ENCODE measurements at regions not wholly inside any gene's neighbourhood (a gene's known extent, or its start where the extent isn't known, plus 50 kb on each side); places are given as distances from the start of the nearest gene placed in this dataset.
A peak's percentile ranks its signal among the peaks of the same experiment; 100 is the strongest.
"Not testable (repeated sequence)": the region's sequence is repeated elsewhere in the genome, so short reads cannot be mapped to it uniquely, and the experiment has no call there.

DNA sequence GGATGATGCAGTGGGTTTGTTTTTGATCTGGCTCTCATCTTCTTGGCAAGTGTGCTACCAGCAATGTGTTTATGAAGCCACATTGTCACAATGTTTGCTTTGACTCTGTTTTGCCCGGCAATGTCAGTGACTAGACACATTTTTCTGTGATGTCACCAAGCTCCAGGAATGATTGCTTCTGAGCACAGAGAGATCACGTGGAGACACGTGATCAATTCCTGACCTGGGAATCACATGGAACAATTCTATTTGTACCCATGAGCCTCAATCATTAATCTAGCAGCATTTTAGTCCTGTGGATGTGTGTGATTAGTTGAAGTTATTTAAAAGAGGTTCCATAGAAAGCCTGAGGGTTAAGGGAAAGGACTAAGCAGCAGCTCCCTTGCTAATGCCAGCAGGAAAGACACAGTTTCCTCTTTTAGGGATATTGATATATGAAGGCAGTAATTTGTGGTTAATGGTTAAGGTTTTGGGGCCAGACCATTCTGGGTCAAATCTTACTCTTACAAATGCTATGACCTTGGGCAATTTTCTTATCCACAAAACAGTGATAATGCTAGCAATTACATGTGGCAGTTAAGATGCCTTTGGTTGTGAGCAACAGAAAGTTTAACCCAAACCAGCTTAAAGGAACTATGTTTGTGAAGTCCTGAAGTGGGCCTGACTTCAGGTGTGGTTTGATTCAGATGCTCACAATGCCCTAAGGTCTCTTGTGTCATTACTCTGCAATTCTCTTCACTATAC lies 59.0 kb downstream of the FASLG start:
- Mint-ChIP-seq H3K4me1 (peaks cover 57% of the 10 kb centered on the region), H3K9me3 (no peaks in the 10 kb centered on the region), H3K4me3 (no peak overlapping the region), H3K27ac (peak overlapping the region; percentile 32), H3K36me3 (ENCODE audit: low read depth) (peaks cover 4% of the 10 kb centered on the region), H3K27me3 (peaks cover 3% of the 10 kb centered on the region)
- ATAC-seq (no peak), DNase-seq (no peak)

DNA sequence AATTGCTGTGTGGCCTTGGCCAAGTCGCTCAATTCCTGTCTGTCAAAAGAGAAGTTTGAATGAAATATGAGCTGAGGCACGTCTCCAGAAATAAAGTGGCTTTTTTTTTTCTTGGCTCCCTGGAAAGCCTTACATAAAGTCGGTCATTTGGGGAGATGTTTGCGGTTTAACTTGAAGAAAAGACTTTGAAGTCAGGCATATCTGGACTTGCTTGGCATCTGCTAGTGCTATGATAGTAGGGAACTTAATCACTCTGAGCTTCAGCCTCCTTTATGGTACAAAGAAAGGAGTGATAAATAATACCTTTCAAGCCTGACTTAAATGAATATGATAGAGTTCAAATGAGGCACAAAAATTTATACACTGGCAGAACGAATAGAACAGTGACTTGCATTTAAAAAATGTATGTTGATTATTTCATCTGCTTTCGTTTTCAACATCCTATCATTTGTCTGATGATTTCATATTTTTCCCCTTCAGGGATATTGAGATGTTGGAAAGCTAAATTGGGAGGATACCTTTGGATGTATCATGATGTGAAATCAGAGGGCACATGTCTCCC lies 60.2 kb downstream of the FASLG start:
- Mint-ChIP-seq H3K4me1 (peaks cover 52% of the 10 kb centered on the region), H3K4me3 (no peak overlapping the region), H3K27ac (peak overlapping the region; percentile 6), H3K36me3 (ENCODE audit: low read depth) (peaks cover 4% of the 10 kb centered on the region), H3K27me3 (peaks cover 3% of the 10 kb centered on the region), H3K9me3 (no peaks in the 10 kb centered on the region)
- ATAC-seq (no peak), DNase-seq (no peak)

DNA sequence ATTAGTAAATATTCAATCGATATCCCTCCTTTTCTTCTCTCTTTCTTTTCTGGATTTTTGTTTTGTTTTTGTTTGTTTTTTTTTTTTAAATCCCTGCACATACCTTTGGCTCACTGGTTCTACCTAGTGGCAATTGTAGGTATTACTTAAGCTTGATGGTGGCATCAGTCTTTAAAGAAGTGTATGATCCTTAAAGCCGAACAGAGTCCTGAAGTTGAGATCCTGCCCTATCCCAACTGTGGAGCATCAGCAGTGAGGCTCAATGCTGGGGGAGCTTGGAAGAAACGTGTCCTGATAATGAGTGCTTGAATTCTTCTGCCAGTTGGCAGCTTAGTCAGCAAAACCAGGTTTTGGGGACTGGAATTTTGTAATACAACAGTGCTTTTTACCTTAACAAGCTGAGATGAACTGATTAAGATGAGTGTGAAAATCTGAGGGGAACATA lies 60.8 kb downstream of the FASLG start:
- peak overlapping the region; percentile 6 for H3K27ac Mint-ChIP-seq
- ATAC-seq (no peak), DNase-seq (no peak)

DNA sequence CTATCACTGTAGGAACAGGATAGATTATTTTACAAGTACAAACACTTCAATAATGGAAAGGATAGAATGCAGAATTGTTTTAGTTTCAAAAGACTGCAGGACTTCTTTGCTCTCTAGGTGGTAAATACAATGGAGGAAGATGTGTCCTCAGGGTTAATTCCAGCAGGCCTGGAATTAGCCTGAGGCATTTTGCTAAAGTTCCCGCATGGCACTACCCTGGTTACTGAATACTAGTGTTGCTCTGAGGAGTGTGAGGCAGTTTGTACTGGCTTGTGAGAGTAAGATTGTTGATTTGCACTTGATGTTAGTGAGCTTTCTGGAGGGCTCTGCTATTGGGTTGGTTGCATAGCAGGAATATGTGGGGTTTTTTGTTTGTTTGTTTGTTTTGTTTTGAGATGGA lies 61.4 kb downstream of the FASLG start:
- H3K36me3 Mint-ChIP-seq (ENCODE audit: low read depth), result peaks cover 4% of the 10 kb centered on the region

More for the DNA sequence above, 60.8 kb downstream of the FASLG start:
- H3K9me3 Mint-ChIP-seq, result no peaks in the 10 kb centered on the region
- H3K4me1 Mint-ChIP-seq, result peaks cover 53% of the 10 kb centered on the region
- peaks cover 3% of the 10 kb centered on the region for H3K27me3 Mint-ChIP-seq
- no peak overlapping the region for H3K4me3 Mint-ChIP-seq
- peaks cover 4% of the 10 kb centered on the region for H3K36me3 Mint-ChIP-seq (ENCODE audit: low read depth)

DNA sequence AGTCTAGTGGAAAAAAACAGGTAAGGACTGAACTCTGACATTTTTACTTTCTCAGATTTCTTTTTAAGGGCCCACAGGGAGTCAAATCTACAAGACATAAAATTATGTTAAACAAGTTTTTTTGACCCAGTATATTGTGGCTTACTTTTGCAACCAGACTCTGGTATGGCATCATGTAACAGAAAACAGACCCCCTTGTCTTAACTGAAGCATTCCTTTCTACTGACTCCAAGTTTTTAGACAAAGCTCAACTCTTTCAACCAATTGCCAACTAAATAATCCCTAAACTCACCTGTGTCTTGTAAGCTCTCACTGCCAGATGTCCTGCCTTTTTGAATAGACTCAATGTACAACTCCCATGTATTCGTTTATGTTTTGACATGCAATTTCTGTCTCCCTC lies 64.3 kb downstream of the FASLG start:
- Mint-ChIP-seq H3K27ac (no peak overlapping the region), H3K4me1 (peaks cover 51% of the 10 kb centered on the region), H3K27me3 (peaks cover 3% of the 10 kb centered on the region), H3K36me3 (ENCODE audit: low read depth) (peaks cover 5% of the 10 kb centered on the region), H3K4me3 (no peak overlapping the region), H3K9me3 (peaks cover 6% of the 10 kb centered on the region)
- DNase-seq (no peak), ATAC-seq (no peak)

More for the DNA sequence above, 61.4 kb downstream of the FASLG start:
- DNase-seq (no peak), ATAC-seq (no peak)
- H3K27ac Mint-ChIP-seq, result no peak overlapping the region
- peaks cover 3% of the 10 kb centered on the region for H3K27me3 Mint-ChIP-seq
- no peaks in the 10 kb centered on the region for H3K9me3 Mint-ChIP-seq
- no peak overlapping the region for H3K4me3 Mint-ChIP-seq
- H3K4me1 Mint-ChIP-seq, result peaks cover 59% of the 10 kb centered on the region

DNA sequence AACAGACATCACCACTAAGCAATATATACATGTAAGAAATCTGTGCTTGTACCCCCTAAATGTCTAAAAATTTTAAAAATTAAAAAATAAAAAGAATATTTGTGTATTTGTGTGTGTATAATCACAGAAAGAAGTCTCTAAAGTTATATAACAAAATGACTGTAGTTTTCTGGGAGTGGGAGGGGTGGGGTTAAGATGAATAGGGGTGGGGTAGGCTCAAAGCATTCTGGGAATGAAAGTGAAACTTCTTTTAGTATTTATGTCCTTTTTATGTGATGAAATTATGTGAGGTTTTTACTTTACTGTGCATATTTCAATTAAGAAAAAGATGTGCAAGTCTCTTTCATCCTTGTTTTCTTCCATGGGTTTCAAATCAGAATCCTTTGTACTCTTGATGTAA lies 65.3 kb downstream of the FASLG start:
- H3K9me3 Mint-ChIP-seq, result peaks cover 11% of the 10 kb centered on the region
- H3K4me3 Mint-ChIP-seq, result no peak overlapping the region
- no peak for DNase-seq
- H3K27ac Mint-ChIP-seq, result peak overlapping the region; percentile 2
- peaks cover 42% of the 10 kb centered on the region for H3K4me1 Mint-ChIP-seq
- peaks cover 3% of the 10 kb centered on the region for H3K27me3 Mint-ChIP-seq
- H3K36me3 Mint-ChIP-seq (ENCODE audit: low read depth), result peaks cover 7% of the 10 kb centered on the region
- ATAC-seq, result no peak

DNA sequence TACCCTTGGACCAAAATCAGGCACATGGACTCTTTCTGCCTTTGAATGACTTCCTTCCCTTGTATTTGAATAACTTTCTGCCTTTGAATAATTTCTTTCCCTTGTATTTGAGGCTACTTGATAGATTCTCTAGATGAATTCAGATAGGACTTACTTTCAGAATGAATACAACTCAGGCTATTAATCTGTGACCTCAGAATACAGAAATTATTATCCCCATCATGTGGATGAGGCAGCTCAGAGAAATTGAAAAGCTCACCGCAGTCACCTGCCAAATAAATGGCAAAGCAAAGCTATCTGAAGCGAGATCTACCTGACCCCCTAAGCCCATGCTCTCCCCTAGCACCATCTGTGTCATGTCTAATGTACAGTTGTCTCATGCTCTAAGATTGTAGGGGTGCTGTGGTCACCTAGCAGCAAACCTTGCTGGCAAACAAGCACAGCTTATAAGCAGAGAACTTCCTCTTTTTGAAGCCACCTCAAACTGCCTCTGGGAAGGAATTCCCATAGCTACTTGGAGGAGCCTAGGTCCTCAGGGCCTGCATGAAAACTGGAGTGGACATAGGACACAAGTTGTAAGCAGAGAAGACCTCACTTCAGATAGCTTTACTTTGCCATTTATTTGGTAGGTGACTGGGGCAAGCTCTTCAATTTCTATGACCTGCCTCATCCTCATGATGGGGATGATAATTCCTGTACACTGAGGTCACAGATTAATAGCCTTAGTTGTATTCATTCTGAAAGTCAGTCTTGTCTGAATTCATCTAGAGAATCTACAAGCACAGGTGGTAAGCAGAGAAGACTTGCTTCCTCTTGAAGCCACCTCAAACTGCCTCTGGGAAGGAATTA lies 66.1 kb downstream of the FASLG start:
- Mint-ChIP-seq H3K4me3 (no peak overlapping the region), H3K9me3 (peaks cover 14% of the 10 kb centered on the region), H3K4me1 (peaks cover 34% of the 10 kb centered on the region), H3K36me3 (ENCODE audit: low read depth) (peaks cover 7% of the 10 kb centered on the region), H3K27ac (peak overlapping the region; percentile 2), H3K27me3 (peaks cover 3% of the 10 kb centered on the region)
- ATAC-seq, result no peak
- DNase-seq, result no peak

DNA sequence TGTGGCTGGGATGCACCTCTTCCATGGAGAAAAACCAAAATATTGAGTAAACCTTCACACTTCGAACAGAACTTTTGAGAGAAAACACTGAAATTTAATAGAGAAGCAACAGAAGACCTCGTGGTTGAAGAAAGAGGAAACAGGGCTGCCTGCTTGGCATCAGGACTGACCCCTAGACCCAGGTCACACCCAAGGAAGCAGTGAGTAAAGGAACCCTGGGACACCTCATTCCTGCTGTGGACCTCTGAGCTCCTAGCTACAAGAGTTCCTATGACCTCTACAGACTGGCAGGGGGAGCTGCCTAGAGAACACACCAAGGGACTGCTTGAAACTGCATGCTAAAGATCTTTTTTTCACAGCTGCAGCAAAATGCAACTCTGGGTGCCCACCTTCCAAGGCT lies 67.8 kb downstream of the FASLG start:
- peaks cover 33% of the 10 kb centered on the region for H3K4me1 Mint-ChIP-seq
- peaks cover 3% of the 10 kb centered on the region for H3K27me3 Mint-ChIP-seq
- ATAC-seq (no peak), DNase-seq (no peak)
- no peak overlapping the region for H3K27ac Mint-ChIP-seq
- peaks cover 7% of the 10 kb centered on the region for H3K36me3 Mint-ChIP-seq (ENCODE audit: low read depth)
- peaks cover 14% of the 10 kb centered on the region for H3K9me3 Mint-ChIP-seq
- H3K4me3 Mint-ChIP-seq, result no peak overlapping the region

DNA sequence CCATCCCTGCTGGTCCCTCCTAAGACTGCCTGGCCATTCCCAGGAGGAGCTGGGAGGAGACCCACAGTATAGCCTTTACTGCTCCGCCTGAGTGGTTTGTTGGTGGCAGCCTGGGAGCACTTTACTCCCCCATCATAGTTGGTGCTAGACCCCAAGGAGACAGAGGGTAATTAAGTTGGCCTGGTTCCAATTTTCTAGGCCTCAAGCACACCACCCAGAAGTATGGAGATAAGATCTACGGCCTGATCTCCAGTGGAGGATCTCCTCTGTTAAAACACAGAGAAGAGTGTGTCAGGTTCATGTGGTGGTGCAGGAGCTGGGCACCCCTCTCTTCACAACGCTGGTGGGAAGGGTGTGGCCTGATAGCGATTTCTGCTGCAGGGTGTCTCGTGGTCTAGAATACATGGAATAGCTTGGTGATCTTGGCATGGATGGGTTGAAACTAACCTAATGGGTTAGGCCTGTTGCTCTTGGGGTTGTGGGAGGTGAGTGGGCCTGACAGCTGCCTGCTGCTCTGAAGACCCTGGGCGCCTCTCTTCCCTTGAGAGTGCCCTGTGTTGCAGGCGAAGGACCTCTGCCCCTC lies 68.5 kb downstream of the FASLG start:
- no peak for DNase-seq
- H3K9me3 Mint-ChIP-seq, result peaks cover 14% of the 10 kb centered on the region
- H3K4me3 Mint-ChIP-seq, result no peak overlapping the region
- peaks cover 7% of the 10 kb centered on the region for H3K36me3 Mint-ChIP-seq (ENCODE audit: low read depth)
- no peak overlapping the region for H3K27ac Mint-ChIP-seq
- H3K4me1 Mint-ChIP-seq, result peaks cover 33% of the 10 kb centered on the region
- ATAC-seq, result no peak
- peaks cover 3% of the 10 kb centered on the region for H3K27me3 Mint-ChIP-seq

DNA sequence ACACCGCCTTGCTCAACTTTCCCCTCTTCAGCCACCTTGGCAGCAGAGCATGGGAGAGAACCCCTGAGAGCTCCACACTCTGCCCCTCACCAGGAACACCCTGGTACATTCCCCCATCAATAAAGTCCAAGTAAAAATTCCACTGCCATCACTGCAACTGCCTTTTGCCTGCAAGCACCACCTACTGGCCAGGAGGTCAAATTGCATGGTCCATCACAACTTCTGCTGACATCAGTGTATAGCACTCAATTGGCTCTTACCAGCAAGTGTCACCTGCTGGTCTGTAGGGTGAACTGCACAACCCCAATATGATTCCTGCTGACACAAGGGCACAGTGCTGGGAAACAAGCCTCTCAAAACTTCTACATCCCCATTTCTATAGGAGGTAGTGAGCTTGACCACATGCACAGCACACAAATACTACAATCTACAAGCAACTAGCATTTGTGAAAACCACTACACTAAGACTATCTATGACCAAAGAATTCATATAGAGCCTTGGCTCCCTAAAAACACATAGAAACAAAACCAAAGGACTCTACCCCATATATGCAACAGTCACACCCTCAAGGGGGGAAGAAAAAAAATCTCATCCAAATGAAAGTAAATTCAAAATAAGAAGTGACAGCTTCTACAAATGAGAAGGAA lies 69.2 kb downstream of the FASLG start:
- Mint-ChIP-seq H3K27me3 (peaks cover 5% of the 10 kb centered on the region), H3K4me1 (peaks cover 33% of the 10 kb centered on the region), H3K4me3 (no peak overlapping the region), H3K27ac (peak overlapping the region; percentile 69), H3K9me3 (peaks cover 14% of the 10 kb centered on the region), H3K36me3 (ENCODE audit: low read depth) (peaks cover 7% of the 10 kb centered on the region)
- ATAC-seq (peak; percentile 93), DNase-seq (peak; percentile 59)

DNA sequence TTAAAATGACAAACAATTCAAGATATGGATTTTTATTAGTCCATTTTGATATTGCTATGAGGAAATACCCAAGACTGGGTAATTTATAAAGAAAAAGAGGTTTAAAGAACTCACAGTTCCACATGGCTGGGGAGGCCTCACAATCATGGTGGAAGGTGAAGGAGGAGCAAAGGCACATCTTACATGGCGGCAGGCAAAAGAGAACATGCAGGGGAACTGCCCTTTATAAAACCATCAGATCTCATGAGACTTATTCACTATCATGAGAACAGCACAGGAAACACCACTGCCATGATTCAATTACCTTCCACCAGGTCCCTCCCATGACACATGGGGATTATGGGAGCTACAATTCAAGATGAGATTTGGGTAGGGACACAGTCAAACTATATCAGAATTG lies 69.8 kb downstream of the FASLG start:
- H3K27me3 Mint-ChIP-seq; H3K4me3 Mint-ChIP-seq; H3K36me3 Mint-ChIP-seq (ENCODE audit: low read depth); DNase-seq; H3K27ac Mint-ChIP-seq; ATAC-seq: not testable (repeated sequence)
- Mint-ChIP-seq H3K4me1 (peaks cover 33% of the 10 kb centered on the region), H3K9me3 (peaks cover 14% of the 10 kb centered on the region)

DNA sequence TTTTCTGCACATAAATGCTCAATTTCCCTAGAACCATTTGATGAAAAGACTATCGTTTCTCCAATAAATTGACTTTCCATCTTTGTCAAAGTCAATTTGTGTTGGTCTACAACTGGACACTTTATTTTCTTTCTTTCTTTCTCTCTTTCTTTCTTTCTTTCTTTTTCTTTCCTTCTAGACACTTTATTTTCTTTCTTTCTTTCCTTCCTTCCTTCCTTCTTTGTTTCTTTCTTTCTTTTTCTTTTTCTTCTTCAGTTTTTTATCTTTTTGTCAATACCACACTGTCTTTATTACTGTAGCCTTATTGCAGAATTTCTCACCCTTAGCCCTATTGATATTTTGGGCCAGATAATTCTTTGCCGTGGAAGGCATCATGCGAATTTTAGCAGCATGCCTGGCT lies 73.5 kb downstream of the FASLG start:
- H3K27me3 Mint-ChIP-seq, result peaks cover 9% of the 10 kb centered on the region
- H3K36me3 Mint-ChIP-seq (ENCODE audit: low read depth), result peaks cover 7% of the 10 kb centered on the region
- H3K4me1 Mint-ChIP-seq, result peaks cover 5% of the 10 kb centered on the region
- H3K4me3 Mint-ChIP-seq, result no peak overlapping the region
- ATAC-seq, result no peak
- H3K27ac Mint-ChIP-seq, result no peak overlapping the region
- peaks cover 14% of the 10 kb centered on the region for H3K9me3 Mint-ChIP-seq
- DNase-seq, result no peak

DNA sequence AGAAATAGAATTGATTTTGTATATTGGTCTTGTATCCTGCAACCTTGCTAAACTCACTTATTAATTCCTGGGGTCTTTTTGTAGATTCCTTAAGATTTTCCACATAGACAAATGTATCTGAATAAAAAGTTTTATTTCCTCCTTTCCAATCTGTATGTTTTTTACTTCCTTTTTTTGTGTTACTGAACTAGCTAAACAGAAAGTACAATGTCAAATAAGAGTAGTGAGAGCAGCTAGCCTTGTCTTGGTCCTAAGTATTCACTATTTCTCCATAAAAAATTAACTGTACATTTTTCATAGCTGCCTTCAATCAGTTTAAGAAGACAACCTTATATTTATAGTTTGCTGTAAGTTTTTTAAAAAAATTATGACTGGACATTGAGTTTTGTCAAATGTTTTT lies 74.9 kb downstream of the FASLG start:
- H3K4me3 Mint-ChIP-seq, result no peak overlapping the region
- no peak for ATAC-seq
- DNase-seq, result no peak
- no peaks in the 10 kb centered on the region for H3K36me3 Mint-ChIP-seq (ENCODE audit: low read depth)
- peaks cover 9% of the 10 kb centered on the region for H3K27me3 Mint-ChIP-seq
- H3K27ac Mint-ChIP-seq, result no peak overlapping the region
- no peaks in the 10 kb centered on the region for H3K4me1 Mint-ChIP-seq
- H3K9me3 Mint-ChIP-seq, result peaks cover 3% of the 10 kb centered on the region

DNA sequence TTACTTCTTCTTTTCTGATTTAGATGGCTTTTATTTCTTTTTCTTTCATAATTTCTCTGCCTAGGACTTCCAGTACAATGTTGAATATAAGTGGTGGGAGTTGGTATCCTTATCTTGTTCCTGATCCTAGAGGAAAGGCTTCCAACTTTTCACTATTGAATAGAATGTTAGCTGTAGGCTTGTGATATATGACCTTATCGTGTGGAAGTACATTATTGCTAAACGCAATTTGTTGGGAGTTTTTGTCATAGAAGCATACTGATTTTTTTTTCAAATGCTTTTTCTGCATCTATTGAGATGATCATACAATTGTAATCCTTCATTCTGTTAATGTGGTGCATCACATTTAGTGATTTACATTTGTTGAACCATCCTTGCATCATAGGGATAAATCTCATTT lies 79.5 kb downstream of the FASLG start:
- DNase-seq (no peak), ATAC-seq (no peak)
- Mint-ChIP-seq H3K27ac (no peak overlapping the region), H3K4me3 (no peak overlapping the region), H3K4me1 (no peaks in the 10 kb centered on the region), H3K9me3 (no peaks in the 10 kb centered on the region), H3K27me3 (peaks cover 16% of the 10 kb centered on the region), H3K36me3 (ENCODE audit: low read depth) (no peaks in the 10 kb centered on the region)
